Hepatocyte (in vitro differentiated cells): ENCODE measurements at regions not wholly inside any gene's neighbourhood (a gene's known extent, or its start where the extent isn't known, plus 50 kb on each side); places are given as distances from the start of the nearest gene placed in this dataset.

Experiments
- DNase-seq: peaks from one replicate; pipeline ENCODE4 v3.0.0-alpha.2; 2016; ENCODE audit warnings: low spot score
- H2AFZ ChIP-seq: fragments of 200-600 bp; sonication (generic); 2 replicates; pipeline ENCODE4 v1.6.0; 2016; ENCODE audit warnings: antibody characterized with exemption, mild to moderate bottlenecking
- H3K27ac ChIP-seq: fragments of 200-600 bp; sonication (generic); 2 replicates; pipeline ENCODE4 v1.5.1; 2016; ENCODE audit warnings: mild to moderate bottlenecking
- H3K27me3 ChIP-seq: fragments of 200-600 bp; sonication (generic); 2 replicates; pipeline ENCODE4 v1.6.1; 2016
- H3K36me3 ChIP-seq: fragments of 200-600 bp; sonication (generic); replicated peaks from 2 replicates; pipeline ENCODE4 v1.5.1; 2016; ENCODE audit warnings: low read depth; ENCODE audit not compliant: insufficient read depth
- H3K4me1 ChIP-seq: fragments of 200-600 bp; sonication (generic); 2 replicates; pipeline ENCODE4 v1.5.1; 2016; ENCODE audit warnings: mild to moderate bottlenecking, moderate library complexity; ENCODE audit not compliant: insufficient read depth
- H3K4me2 ChIP-seq: fragments of 200-600 bp; sonication (generic); 2 replicates; pipeline ENCODE4 v1.6.0; 2016
- H3K4me3 ChIP-seq: fragments of 200-600 bp; sonication (generic); 2 replicates; pipeline ENCODE4 v1.5.1; 2016; ENCODE audit warnings: mild to moderate bottlenecking
- H3K79me2 ChIP-seq: fragments of 200-600 bp; sonication (generic); 2 replicates; pipeline ENCODE4 v1.6.0; 2017; ENCODE audit warnings: mild to moderate bottlenecking
- H3K9me2 ChIP-seq: fragments of 200-600 bp; sonication (generic); replicated peaks from 2 replicates; pipeline ENCODE4 v1.6.0; 2017; ENCODE audit warnings: mild to moderate bottlenecking; ENCODE audit not compliant: insufficient read depth
- H3K9me3 ChIP-seq: fragments of 200-600 bp; sonication (generic); 2 replicates; pipeline ENCODE4 v1.5.1; 2016; ENCODE audit warnings: low read depth, mild to moderate bottlenecking
- H4K20me1 ChIP-seq: fragments of 200-600 bp; sonication (generic); 2 replicates; pipeline ENCODE4 v1.6.0; 2016; ENCODE audit warnings: mild to moderate bottlenecking; ENCODE audit not compliant: insufficient read depth, poor library complexity, severe bottlenecking
- CTCF ChIP-seq: fragments of 200-600 bp; sonication (generic); IDR thresholded peaks from 2 replicates; pipeline ENCODE4 v1.5.1; 2016; ENCODE audit warnings: antibody characterized with exemption, mild to moderate bottlenecking; ENCODE audit not compliant: poor library complexity
- EZH2 ChIP-seq: fragments of 200-600 bp; sonication (generic); IDR thresholded peaks from 2 replicates; pipeline ENCODE4 v1.6.1; 2016; ENCODE audit warnings: antibody characterized with exemption, mild to moderate bottlenecking, borderline replicate concordance
- EZH2phosphoT487 ChIP-seq: fragments of 200-600 bp; sonication (generic); IDR thresholded peaks from one replicate; pipeline ENCODE4 v1.6.1; 2018; ENCODE audit warnings: antibody characterized with exemption, mild to moderate bottlenecking, low read depth, moderate library complexity; ENCODE audit not compliant: unreplicated experiment, severe bottlenecking
- WGBS: methylation state at CpG from one replicate; pipeline ENCODE4 v1.1.6; 2016; ENCODE audit warnings: low lambda C conversion rate; ENCODE audit errors: missing lambda C conversion rate; 5-methylcytosine and 5-hydroxymethylcytosine counted together

DNA sequence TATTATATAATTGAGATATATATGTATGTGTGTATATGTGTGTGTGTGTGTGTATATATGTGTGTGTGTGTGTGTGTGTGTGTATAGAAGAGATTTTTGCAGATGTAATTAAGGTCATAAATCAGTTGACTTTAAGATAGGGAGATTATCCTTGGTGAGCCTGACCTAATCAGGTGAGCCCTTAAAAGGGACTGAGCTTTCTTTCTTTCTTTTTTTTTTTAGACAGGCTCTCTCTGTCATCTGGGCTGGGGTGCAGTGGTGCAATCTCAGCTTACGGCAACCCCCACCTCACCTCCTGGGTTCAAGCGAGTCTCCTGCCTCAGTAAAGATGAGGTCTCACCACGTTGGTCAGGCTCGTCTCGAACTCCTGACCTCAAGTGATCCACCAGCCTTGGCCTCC, 155.1 kb upstream of the RASGEF1B start:
- no peaks in the 10 kb centered on the region for H4K20me1 ChIP-seq
- no peaks in the 10 kb centered on the region for H3K36me3 ChIP-seq
- H2AFZ ChIP-seq = no peak overlapping the region
- H3K9me2 ChIP-seq = no peaks in the 10 kb centered on the region
- H3K4me3 ChIP-seq = no peak overlapping the region
- 78% methylated on average over 5 of the region's 5 CpGs for WGBS
- H3K9me3 ChIP-seq = no peaks in the 10 kb centered on the region
- no peaks in the 10 kb centered on the region for H3K27me3 ChIP-seq
- H3K4me1 ChIP-seq = no peaks in the 10 kb centered on the region
- H3K27ac ChIP-seq = no peak overlapping the region
- TF ChIP-seq CTCF (no peak), EZH2phosphoT487 (no peak), EZH2 (no peak)
- no peaks in the 10 kb centered on the region for H3K79me2 ChIP-seq
- DNase-seq = no peak
- H3K4me2 ChIP-seq = no peak overlapping the region

GRCh38 chr4:81625422-81626417, 154.0 kb upstream of the RASGEF1B start:
- H3K27ac ChIP-seq = no peak overlapping the region
- H3K79me2 ChIP-seq = no peaks in the 10 kb centered on the region
- no peak overlapping the region for H2AFZ ChIP-seq
- TF ChIP-seq EZH2phosphoT487 (no peak), EZH2 (no peak), CTCF (no peak)
- no peak overlapping the region for H3K4me3 ChIP-seq
- H3K27me3 ChIP-seq = no peaks in the 10 kb centered on the region
- WGBS = 81% methylated on average over 4 of the region's 4 CpGs
- H4K20me1 ChIP-seq = no peaks in the 10 kb centered on the region
- no peaks in the 10 kb centered on the region for H3K9me2 ChIP-seq
- H3K9me3 ChIP-seq = no peaks in the 10 kb centered on the region
- DNase-seq = no peak
- no peaks in the 10 kb centered on the region for H3K36me3 ChIP-seq
- no peaks in the 10 kb centered on the region for H3K4me1 ChIP-seq
- H3K4me2 ChIP-seq = no peak overlapping the region

DNA sequence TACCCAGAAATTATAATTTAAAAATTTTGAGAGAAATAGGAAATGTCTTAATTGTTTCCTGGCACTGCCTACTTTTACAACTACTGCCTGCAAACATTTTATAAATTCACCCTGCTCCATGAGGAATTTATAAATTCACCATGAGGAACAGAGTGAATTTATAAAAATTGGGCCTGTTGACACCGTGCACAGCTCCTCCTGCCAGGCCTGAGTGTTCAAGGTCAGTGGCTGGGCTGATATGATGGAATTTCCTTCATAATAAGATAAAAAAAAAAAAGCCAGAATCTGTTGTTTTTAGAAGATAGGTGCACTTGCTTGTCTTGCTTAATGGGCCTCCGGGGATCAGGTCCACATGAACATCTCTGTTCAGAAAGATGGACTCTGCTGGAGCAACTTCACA, 151.7 kb upstream of the RASGEF1B start:
- WGBS = 50% methylated on average over 2 of the region's 2 CpGs

More for the DNA sequence above, 151.7 kb upstream of the RASGEF1B start:
- TF ChIP-seq EZH2 = no peak
- no peak for TF ChIP-seq EZH2phosphoT487
- no peak for TF ChIP-seq CTCF
- Histone ChIP-seq H3K36me3 (no peaks in the 10 kb centered on the region), H3K4me3 (no peak overlapping the region), H3K9me3 (no peaks in the 10 kb centered on the region), H2AFZ (no peak overlapping the region), H3K27ac (no peak overlapping the region), H3K27me3 (no peaks in the 10 kb centered on the region), H3K79me2 (no peaks in the 10 kb centered on the region), H3K9me2 (no peaks in the 10 kb centered on the region), H3K4me2 (no peak overlapping the region), H4K20me1 (no peaks in the 10 kb centered on the region), H3K4me1 (no peaks in the 10 kb centered on the region)
- no peak for DNase-seq
